GM04503 (cell line): ENCODE measurements at regions not wholly inside any gene's neighbourhood (a gene's known extent, or its start where the extent isn't known, plus 50 kb on each side); places are given as distances from the start of the nearest gene placed in this dataset.
"Not testable (repeated sequence)": the region's sequence is repeated elsewhere in the genome, so short reads cannot be mapped to it uniquely, and the experiment has no call there.

Experiments
- DNase-seq: peaks from one replicate; pipeline ENCODE4 v3.0.0-alpha.2; 2012; ENCODE audit warnings: low read depth

GRCh38 chr9:111276431-111277128 lies 53.4 kb downstream of the OR2K2 start:
- no peak for DNase-seq

- DNase-seq = no peak
Observed at GRCh38 chr9:111274737-111275136, 55.3 kb downstream of the OR2K2 start.

GRCh38 chr9:111272581-111272980 lies 57.4 kb downstream of the OR2K2 start:
- no peak for DNase-seq

- DNase-seq = no peak
Observed at GRCh38 chr9:111271481-111272080, 58.4 kb downstream of the OR2K2 start.

GRCh38 chr9:111271047-111271446 lies 59.0 kb downstream of the OR2K2 start:
- no peak for DNase-seq

GRCh38 chr9:111266024-111266423 lies 64.0 kb downstream of the OR2K2 start:
- not testable (repeated sequence) for DNase-seq

- DNase-seq = no peak
Observed at GRCh38 chr9:111263116-111263515, 66.9 kb downstream of the OR2K2 start.

GRCh38 chr9:111258875-111259271 lies 71.2 kb downstream of the OR2K2 start:
- DNase-seq = peak; percentile 8

GRCh38 chr9:111258209-111258874 lies 71.7 kb downstream of the OR2K2 start:
- DNase-seq = no peak

GRCh38 chr9:111253742-111254437 lies 76.1 kb downstream of the OR2K2 start:
- DNase-seq = no peak

- no peak for DNase-seq
Observed at GRCh38 chr9:111250875-111251842, 78.9 kb downstream of the OR2K2 start.

GRCh38 chr9:111237447-111237846 lies 92.6 kb downstream of the OR2K2 start:
- DNase-seq = no peak

- no peak for DNase-seq
Observed at GRCh38 chr9:111236332-111236731, 93.7 kb downstream of the OR2K2 start.

- DNase-seq = no peak
Observed at GRCh38 chr9:111233963-111234362, 96.1 kb downstream of the OR2K2 start.

- no peak for DNase-seq
Observed at GRCh38 chr9:111232997-111233790, 96.8 kb downstream of the OR2K2 start.

- no peak for DNase-seq
Observed at GRCh38 chr9:111231801-111232580, 98.0 kb downstream of the OR2K2 start.

GRCh38 chr9:111222757-111223156 lies 107.3 kb downstream of the OR2K2 start:
- DNase-seq = no peak

- no peak for DNase-seq
Observed at GRCh38 chr9:111212874-111213273, 117.2 kb downstream of the OR2K2 start.

- DNase-seq = no peak
Observed at GRCh38 chr9:111198936-111199335, 131.1 kb downstream of the OR2K2 start.

- no peak for DNase-seq
Observed at GRCh38 chr9:111197256-111197655, 132.8 kb downstream of the OR2K2 start.
